IMR-90 (cell line): ENCODE measurements at regions not wholly inside any gene's neighbourhood (a gene's known extent, or its start where the extent isn't known, plus 50 kb on each side); places are given as distances from the start of the nearest gene placed in this dataset.

Source experiments
- ATAC-seq: fragments of 200-7000 bp; cut with Tn5 transposase; 2 replicates; pipeline ENCODE4 v1.9.1; 2020; ENCODE audit warnings: low read depth, mild to moderate bottlenecking, moderate library complexity
- BruUV-seq: library from RNA; stranded (reverse); fragments of 400-500 nt; replicated peaks from 2 replicates; lab custom pipeline; 2021; lab: Mats Ljungman, UMichigan
- CTCF ChIA-PET: fragments of 300-600 bp; formaldehyde crosslinking; extraction: SDS; loops from one replicate; lab custom pipeline; 2021; ENCODE audit warnings: antibody characterized with exemption; lab: Yijun Ruan, JAX
- POLR2A ChIA-PET: fragments of 300-600 bp; sonication (Branson Sonifier 250); formaldehyde crosslinking; loops from one replicate; lab custom pipeline; 2022; ENCODE audit warnings: antibody characterized with exemption; ENCODE audit not compliant: unreplicated experiment; lab: Charles Lee
- DNase-seq: peaks from one replicate; pipeline ENCODE4 v3.0.0; 2013
- H2AFZ ChIP-seq: replicated peaks from 2 replicates; pipeline ENCODE3; 2013; ENCODE audit warnings: low read length, mild to moderate bottlenecking; ENCODE audit not compliant: poor library complexity
- H2AK5ac ChIP-seq: 2 replicates; pipeline ENCODE4 v1.6.1; 2013; ENCODE audit warnings: low read depth, low read length, inconsistent platforms
- H2AK9ac ChIP-seq: replicated peaks from 2 replicates; pipeline ENCODE3; 2013; ENCODE audit warnings: mild to moderate bottlenecking, low read depth, low read length, moderate library complexity; ENCODE audit not compliant: poor library complexity
- H2BK120ac ChIP-seq: 2 replicates; pipeline ENCODE4 v1.6.1; 2013; ENCODE audit warnings: low read depth, low read length, inconsistent platforms
- H2BK15ac ChIP-seq: 3 replicates; pipeline ENCODE4 v1.6.1; 2013; ENCODE audit warnings: low read depth, low read length, inconsistent platforms
- H2BK20ac ChIP-seq: 2 replicates; pipeline ENCODE4 v1.6.1; 2013; ENCODE audit warnings: low read depth, mild to moderate bottlenecking, inconsistent platforms, low read length, moderate library complexity
- H2BK5ac ChIP-seq: 2 replicates; pipeline ENCODE4 v1.6.1; 2013; ENCODE audit warnings: mild to moderate bottlenecking, low read depth, low read length, inconsistent platforms; ENCODE audit not compliant: poor library complexity, severe bottlenecking
- H3K14ac ChIP-seq: replicated peaks from 2 replicates; pipeline ENCODE4 v1.6.1; 2013; ENCODE audit warnings: low read depth, low read length, inconsistent platforms
- H3K18ac ChIP-seq: 2 replicates; pipeline ENCODE4 v1.6.1; 2013; ENCODE audit warnings: low read depth, low read length, control low read depth
- H3K23ac ChIP-seq: 2 replicates; pipeline ENCODE4 v1.6.1; 2013; ENCODE audit warnings: low read depth, low read length, inconsistent platforms
- H3K27ac ChIP-seq: 2 replicates; pipeline ENCODE4 v1.5.1; 2013; ENCODE audit warnings: mild to moderate bottlenecking, control low read depth, low read length; ENCODE audit not compliant: insufficient read depth
- H3K27me3 ChIP-seq: 2 replicates; pipeline ENCODE4 v1.6.1; 2013; ENCODE audit warnings: low read length; ENCODE audit not compliant: control insufficient read depth, insufficient read depth
- H3K36me3 ChIP-seq: 2 replicates; pipeline ENCODE4 v1.6.1; 2013; ENCODE audit warnings: low read length, mixed read lengths; ENCODE audit not compliant: control insufficient read depth, insufficient read depth
- H3K4ac ChIP-seq: 2 replicates; pipeline ENCODE4 v1.6.1; 2013; ENCODE audit warnings: low read depth, low read length, inconsistent platforms
- H3K4me1 ChIP-seq: 2 replicates; pipeline ENCODE4 v1.6.1; 2013; ENCODE audit warnings: low read length, mixed read lengths; ENCODE audit not compliant: control insufficient read depth, insufficient read depth
- H3K4me2 ChIP-seq: 2 replicates; pipeline ENCODE4 v1.6.1; 2013; ENCODE audit warnings: low read depth, mild to moderate bottlenecking, control low read depth, low read length, moderate library complexity
- H3K4me3 ChIP-seq: 2 replicates; pipeline ENCODE4 v1.5.1; 2013; ENCODE audit warnings: low read depth, mild to moderate bottlenecking, control low read depth, low read length, moderate library complexity; ENCODE audit not compliant: insufficient read depth
- H3K56ac ChIP-seq: 2 replicates; pipeline ENCODE4 v1.6.1; 2013; ENCODE audit warnings: low read length, inconsistent platforms; ENCODE audit not compliant: insufficient read depth; ENCODE audit errors: extremely low read depth
- H3K79me1 ChIP-seq, 2 experiments: 2 replicates each; pipeline ENCODE4 v1.6.1; 2013; ENCODE audit warnings: low read length in 2 of 2, inconsistent platforms in 1 of 2, low read depth in 1 of 2
- H3K9ac ChIP-seq: 2 replicates; pipeline ENCODE4 v1.6.1; 2013; ENCODE audit warnings: low read depth, low read length, control low read depth
- H3K9me1 ChIP-seq: 2 replicates; pipeline ENCODE4 v1.6.1; 2013; ENCODE audit warnings: low read length, inconsistent platforms; ENCODE audit not compliant: insufficient read depth
- H3K9me3 ChIP-seq: 2 replicates; pipeline ENCODE4 v1.6.1; 2013; ENCODE audit warnings: low read length; ENCODE audit not compliant: control insufficient read depth, insufficient read depth
- H4K20me1 ChIP-seq: 2 replicates; pipeline ENCODE4 v1.6.1; 2013; ENCODE audit warnings: low read length, inconsistent platforms; ENCODE audit not compliant: insufficient read depth
- H4K5ac ChIP-seq: 2 replicates; pipeline ENCODE4 v1.6.1; 2013; ENCODE audit warnings: mild to moderate bottlenecking, low read depth, low read length, control low read depth
- H4K8ac ChIP-seq, 2 experiments: 2 replicates each; pipeline ENCODE4 v1.6.1; 2013; ENCODE audit warnings: low read depth in 2 of 2, low read length in 2 of 2, control low read depth in 1 of 2, inconsistent platforms in 1 of 2
- H4K91ac ChIP-seq: 2 replicates; pipeline ENCODE4 v1.6.1; 2013; ENCODE audit warnings: low read depth, low read length, inconsistent platforms; ENCODE audit not compliant: insufficient read depth
- CEBPB ChIP-seq: IDR thresholded peaks from 2 replicates; pipeline ENCODE4 v1.6.1; 2012; ENCODE audit warnings: low read depth, low read length, improper control_type of control experiment
- CHD1 ChIP-seq: IDR thresholded peaks from 2 replicates; pipeline ENCODE4 v1.6.1; 2012; ENCODE audit warnings: low read depth, low read length, improper control_type of control experiment
- CTCF ChIP-seq: conservative IDR thresholded peaks from 2 replicates; pipeline ENCODE4 v1.5.1; 2012; ENCODE audit warnings: mild to moderate bottlenecking, low read depth, low read length, improper control_type of control experiment
- MAFK ChIP-seq: IDR thresholded peaks from 2 replicates; pipeline ENCODE4 v1.6.1; 2012; ENCODE audit warnings: low read depth, low read length, improper control_type of control experiment
- MAZ ChIP-seq: IDR thresholded peaks from 2 replicates; pipeline ENCODE4 v1.6.1; 2012; ENCODE audit warnings: low read depth, mild to moderate bottlenecking, low read length, improper control_type of control experiment, moderate library complexity, borderline replicate concordance
- MXI1 ChIP-seq: IDR thresholded peaks from 2 replicates; pipeline ENCODE4 v1.6.1; 2012; ENCODE audit warnings: low read depth, mild to moderate bottlenecking, low read length, moderate library complexity, borderline replicate concordance
- POLR2A ChIP-seq: IDR thresholded peaks from 2 replicates; pipeline ENCODE4 v1.6.1; 2012; ENCODE audit warnings: mild to moderate bottlenecking, low read depth, low read length
- RAD21 ChIP-seq: IDR thresholded peaks from 2 replicates; pipeline ENCODE4 v1.6.1; 2012; ENCODE audit warnings: low read length, improper control_type of control experiment
- RFX5 ChIP-seq: IDR thresholded peaks from 2 replicates; pipeline ENCODE4 v1.8.0; 2012; ENCODE audit warnings: low read depth, mild to moderate bottlenecking, low read length, moderate library complexity
- USF2 ChIP-seq: fragments of 150-350 bp; IDR thresholded peaks from 2 replicates; pipeline ENCODE4 v1.6.1; 2017; ENCODE audit warnings: mild to moderate bottlenecking, antibody characterized with exemption, low read length, low read depth
- WGBS, 2 experiments: methylation state at CpG; one replicate each; pipeline versions ENCODE4 v1.1.5 to v1.1.7; 2013; ENCODE audit warnings: missing lambda C conversion rate in 2 of 2; ENCODE audit not compliant: insufficient read length in 1 of 2; ENCODE audit errors: extremely low coverage in 2 of 2; 5-methylcytosine and 5-hydroxymethylcytosine counted together
- dilution Hi-C: fragments of 300-500 bp; cut with HindIII; formaldehyde crosslinking; loops from one replicate; pipeline ENCODE4 v1.14.3; 2018; ENCODE audit warnings: low sequenced_read_pairs; ENCODE audit not compliant: unreplicated experiment
- in situ Hi-C: fragments of 300-500 bp; cut with MboI; formaldehyde crosslinking; loops from 3 replicates; pipeline ENCODE4 v1.14.3; 2019; ENCODE audit warnings: low sequenced_read_pairs, inconsistent platforms, mixed read lengths
- intact Hi-C: fragments of 100-400 bp; cut with micrococcal nuclease; formaldehyde crosslinking; loops from 2 replicates; pipeline ENCODE4 v1.10.0; 2022

- Histone ChIP-seq H2AK5ac (no peak overlapping the region), H3K27me3 (no peaks in the 10 kb centered on the region), H3K4me3 (no peak overlapping the region), H3K56ac (no peak overlapping the region), H3K9ac (no peak overlapping the region), H2BK120ac (no peak overlapping the region), H2AK9ac (no peak overlapping the region), H2BK15ac (no peak overlapping the region), H4K20me1 (no peaks in the 10 kb centered on the region), H3K23ac (no peak overlapping the region), H3K36me3 (no peaks in the 10 kb centered on the region), H3K79me1 (no peaks in the 10 kb centered on the region), H4K5ac (no peak overlapping the region), H4K91ac (no peak overlapping the region), H3K27ac (no peak overlapping the region), H3K4me1 (no peaks in the 10 kb centered on the region), H3K18ac (no peak overlapping the region), H3K4me2 (no peak overlapping the region), H2AFZ (no peak overlapping the region), H2BK20ac (no peak overlapping the region), H3K9me3 (no peaks in the 10 kb centered on the region), H2BK5ac (no peak overlapping the region), H3K9me1 (no peaks in the 10 kb centered on the region), H3K4ac (no peak overlapping the region), H4K8ac (no peak overlapping the region), H3K14ac (no peak overlapping the region)
- no peak for ATAC-seq
- dilution Hi-C loops: no loop called here
- BruUV-seq: no TSS peak
- ChIA-PET CTCF (no interaction called here), POLR2A (no interaction called here)
- TF ChIP-seq MAFK (no peak), RAD21 (no peak), MAZ (no peak), RFX5 (no peak), CEBPB (no peak), POLR2A (no peak), CHD1 (no peak), USF2 (no peak), CTCF (no peak), MXI1 (no peak)
- 34% methylated on average over 3 of the region's 3 CpGs; no CpG with 5 or more reads in 1 of the 2 experiments for WGBS, 2 experiments
- DNase-seq: no peak
- in situ Hi-C loops: no loop called here
- intact Hi-C loops: no loop called here
Measured at GRCh38 chr21:14699433-14700407, 153.6 kb upstream of the SAMSN1 start.
